Activated naive CD4-positive, alpha-beta T cell treated with anti-CD3 and anti-CD28 coated beads, Interleukin-2, amount 50 U/mL, for 16 hours (primary cell): ENCODE measurements at regions not wholly inside any gene's neighbourhood (a gene's known extent, or its start where the extent isn't known, plus 50 kb on each side); places are given as distances from the start of the nearest gene placed in this dataset.

Experiments used
- DNase-seq: peaks from one replicate; pipeline ENCODE4 v3.0.0-alpha.2; 2020

GRCh38 chr2:37472959-37473358, 128.5 kb downstream of the QPCT start:
- no peak for DNase-seq

- DNase-seq = no peak
Observed at GRCh38 chr2:37476411-37476810, 132.0 kb downstream of the QPCT start.

DNA sequence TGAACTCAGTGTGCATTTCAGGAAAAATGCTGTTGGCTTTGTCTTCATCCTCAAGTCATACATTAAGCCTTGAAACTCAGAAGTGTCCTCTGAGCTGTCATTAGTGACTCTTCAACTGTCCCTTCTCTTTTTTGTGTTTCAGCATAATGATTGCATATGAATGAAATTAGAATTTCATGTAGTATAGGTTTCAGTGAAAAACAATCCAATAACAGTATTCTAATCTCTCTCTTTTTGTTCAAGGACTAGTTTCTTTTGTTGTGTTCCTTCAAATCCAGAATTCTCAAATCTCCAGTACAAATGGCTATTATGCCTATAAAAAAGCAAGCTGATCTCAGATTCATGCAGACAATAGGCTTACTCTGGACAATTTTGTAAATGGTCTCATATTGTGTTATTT, 133.5 kb downstream of the QPCT start:
- DNase-seq = no peak

DNA sequence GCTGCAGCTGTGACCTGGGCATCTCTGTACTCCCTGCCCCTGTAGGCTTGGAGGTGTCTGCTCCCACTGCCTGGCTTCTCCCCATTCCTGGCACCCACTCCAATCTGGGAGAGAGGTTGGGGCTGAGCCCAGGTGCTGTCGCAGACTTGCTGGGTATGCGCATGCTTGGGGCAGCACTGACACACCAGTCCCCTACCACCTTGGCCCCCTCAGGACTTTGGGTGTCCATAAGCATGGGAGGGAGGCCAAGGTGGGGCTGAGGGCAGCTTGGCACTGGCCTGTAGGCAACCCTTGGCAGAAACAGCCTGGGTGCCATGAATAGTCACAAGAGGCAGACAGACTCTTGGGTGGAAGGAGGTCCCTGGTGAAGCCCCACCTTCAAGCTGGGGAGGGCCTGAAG, 136.8 kb downstream of the QPCT start:
- DNase-seq = no peak

GRCh38 chr2:37489041-37489456, 144.6 kb downstream of the QPCT start:
- no peak for DNase-seq

- no peak for DNase-seq
Observed at GRCh38 chr2:37489536-37489935, 145.1 kb downstream of the QPCT start.

DNA sequence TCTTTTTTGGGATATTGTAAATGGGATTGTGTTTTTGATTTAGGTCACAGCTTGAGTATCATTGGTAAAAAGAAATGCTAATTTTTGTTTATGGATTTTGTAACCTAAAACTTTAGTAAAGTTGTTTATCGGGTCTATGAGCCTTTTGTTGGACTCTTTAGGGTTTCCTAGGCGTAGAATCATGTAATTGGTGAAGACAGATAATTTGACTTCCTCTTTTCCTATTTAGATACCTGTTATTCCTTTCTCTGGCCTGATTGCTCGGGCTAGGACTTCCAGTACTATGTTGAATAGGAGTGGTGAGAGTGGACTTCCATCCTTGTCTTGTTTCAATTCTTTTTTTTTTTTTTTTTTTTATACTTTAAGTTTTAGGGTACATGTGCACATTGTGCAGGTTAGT, 149.0 kb downstream of the QPCT start:
- no peak for DNase-seq

- DNase-seq = no peak
Observed at GRCh38 chr2:37499113-37499512, 154.7 kb downstream of the QPCT start.

DNA sequence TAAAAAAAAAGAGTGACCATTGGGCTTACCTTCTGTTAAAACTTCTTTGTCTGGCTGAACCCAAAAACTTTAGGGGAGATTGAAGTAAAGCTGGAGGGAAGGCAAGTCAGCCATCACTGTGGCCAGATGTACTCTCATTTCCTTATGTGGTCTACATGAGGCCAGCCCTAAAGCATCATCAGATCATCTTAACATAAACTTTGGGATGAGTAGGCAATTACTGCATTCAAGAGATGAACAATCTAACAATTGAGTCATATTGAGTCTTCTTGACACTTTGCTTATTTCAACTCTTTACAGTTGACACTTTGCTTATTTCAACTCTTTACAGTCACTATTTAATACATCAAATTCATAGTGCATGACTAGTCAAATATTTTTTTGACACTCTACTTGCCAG, 155.6 kb downstream of the QPCT start:
- no peak for DNase-seq

DNA sequence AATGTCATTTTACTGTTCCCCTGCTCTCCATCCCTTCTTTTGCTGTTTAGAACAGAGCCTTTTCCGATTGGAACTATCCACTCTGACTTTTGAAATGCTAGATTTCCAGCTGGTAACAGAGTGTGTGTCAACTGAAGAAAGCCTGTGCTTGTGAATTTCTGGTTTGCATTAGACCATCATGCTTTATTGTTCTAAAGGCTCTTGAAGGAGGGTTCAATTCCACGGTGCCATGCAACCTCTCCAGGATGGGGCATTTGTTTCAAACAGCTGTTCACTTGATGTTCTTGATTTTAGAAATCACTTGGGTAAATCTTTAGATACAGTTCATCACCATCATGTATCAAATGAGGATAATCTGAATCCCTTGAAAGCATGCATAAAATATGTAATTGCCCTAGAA, 156.7 kb downstream of the QPCT start:
- DNase-seq = no peak

DNA sequence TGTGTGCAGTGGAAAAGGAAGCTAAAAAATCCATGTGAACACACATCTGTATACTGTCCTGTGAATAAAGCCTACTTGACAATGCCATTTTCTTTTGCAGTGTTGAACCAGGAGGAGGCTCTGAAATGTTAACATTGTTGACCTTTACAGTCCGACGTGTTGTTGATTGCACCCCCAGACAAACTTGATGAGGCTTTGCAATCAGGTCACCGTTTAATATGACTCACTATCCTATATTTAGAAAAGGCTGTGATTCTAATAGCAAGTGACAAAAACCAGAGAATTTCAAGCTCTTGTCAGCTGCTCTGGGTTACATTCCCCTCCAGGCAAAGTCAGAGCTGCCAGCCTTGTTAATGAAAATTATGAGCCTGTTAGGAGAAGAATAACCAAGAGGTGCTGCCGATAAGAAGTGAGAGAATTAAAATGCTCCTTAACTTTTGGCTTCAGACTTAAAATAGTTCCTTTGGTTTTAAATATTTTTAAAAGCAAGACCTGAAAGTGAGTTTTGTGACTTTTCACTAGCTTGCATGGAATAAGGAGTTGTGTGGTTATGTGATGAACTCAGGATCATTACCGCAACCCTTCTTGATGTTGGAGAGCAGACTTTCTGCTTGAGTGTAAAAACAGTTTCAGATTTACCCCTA, 162.1 kb downstream of the QPCT start:
- no peak for DNase-seq

DNA sequence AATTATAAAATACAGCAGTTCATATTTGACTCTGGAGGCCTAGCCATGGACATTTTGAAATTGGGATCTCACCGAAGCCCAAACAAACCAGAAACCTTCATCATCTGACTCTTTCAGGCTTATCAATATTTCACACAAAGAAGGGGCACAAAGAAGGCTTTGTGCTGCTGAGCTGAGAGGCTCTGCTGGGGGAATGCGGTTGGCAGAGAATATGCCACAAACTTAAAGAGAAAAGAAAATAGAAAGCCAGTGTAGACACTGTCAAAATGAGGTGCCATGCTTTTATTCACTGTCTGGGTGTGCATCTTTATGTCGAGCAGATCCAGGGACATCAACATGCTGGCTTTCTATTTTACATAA, 162.6 kb downstream of the QPCT start:
- no peak for DNase-seq

DNA sequence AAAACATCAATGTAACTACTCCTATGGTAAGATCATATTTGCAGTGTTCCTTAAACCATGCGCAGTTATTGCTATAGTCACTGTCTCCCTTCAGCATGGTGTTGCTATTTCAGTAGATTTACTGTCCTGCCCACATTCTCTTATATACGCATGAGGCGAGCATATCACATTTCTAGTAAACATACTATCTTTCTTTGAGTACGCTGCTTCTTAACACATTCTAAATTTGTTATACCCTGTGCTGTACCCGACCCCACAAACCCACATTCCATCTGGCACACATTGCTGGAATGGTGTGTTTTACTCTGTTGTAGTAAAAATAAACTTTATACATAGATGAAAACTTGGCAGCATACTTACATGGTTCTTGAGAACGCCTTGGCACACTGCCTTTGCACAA, 163.3 kb downstream of the QPCT start:
- DNase-seq = no peak

- no peak for DNase-seq
Observed at GRCh38 chr2:37512971-37513370, 158.5 kb downstream of the CDC42EP3 start.

- DNase-seq = no peak
Observed at GRCh38 chr2:37523814-37524362, 147.6 kb downstream of the CDC42EP3 start.

DNA sequence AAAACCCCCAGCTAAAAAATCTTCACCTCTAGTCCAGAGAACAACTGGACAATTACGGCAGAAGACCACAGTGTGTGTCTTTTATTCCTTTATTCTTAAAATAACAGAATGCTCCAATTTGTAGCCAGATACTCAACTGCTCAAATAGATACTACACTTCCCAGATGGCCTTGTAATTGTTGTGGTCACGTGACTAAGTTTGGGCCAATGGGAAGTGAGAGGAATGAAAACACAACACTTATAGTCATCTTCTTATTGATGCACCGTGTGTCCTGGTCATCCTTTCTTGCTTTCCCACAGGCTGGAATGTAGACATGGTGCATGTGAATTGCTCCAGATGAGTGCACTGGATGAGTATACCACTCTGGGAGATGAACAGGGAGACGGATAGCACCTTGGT, 145.1 kb downstream of the CDC42EP3 start:
- no peak for DNase-seq

DNA sequence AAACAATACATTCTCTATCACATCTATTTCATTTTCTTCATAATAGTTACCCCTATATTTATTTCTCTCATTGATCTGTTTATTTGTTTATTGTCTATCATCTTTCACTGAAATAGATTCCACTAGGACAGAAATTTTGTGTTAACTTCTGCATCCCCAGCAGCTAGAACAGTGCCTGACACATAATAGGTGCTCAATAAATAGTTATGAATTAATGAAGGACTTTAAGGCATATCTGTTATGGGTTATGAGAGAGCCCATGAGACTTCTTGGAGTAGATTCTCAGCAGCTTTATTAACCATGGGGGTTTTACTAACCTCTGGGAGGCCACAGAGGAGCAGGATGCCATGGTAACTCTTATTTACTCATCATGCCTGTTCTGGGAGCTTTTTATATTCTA, 144.6 kb downstream of the CDC42EP3 start:
- no peak for DNase-seq

DNA sequence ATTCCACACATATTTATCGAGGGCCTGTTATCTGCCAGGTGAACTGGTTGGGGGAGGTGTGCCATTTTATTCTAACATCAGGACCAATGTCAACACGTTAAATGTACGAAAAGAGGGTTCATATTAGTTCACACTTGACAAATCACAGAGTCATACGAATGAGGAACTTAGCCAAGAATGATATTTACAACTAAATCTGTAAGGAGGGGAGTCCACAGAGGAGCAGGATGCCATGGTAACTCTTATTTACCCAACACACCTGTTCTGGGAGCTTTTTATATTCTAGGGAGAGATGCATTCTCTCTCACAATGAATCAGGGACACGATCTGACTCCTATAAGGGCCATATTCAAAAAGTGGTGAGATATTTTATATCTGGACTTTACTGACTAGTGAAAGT, 144.1 kb downstream of the CDC42EP3 start:
- DNase-seq = no peak

- no peak for DNase-seq
Observed at GRCh38 chr2:37529830-37530415, 141.5 kb downstream of the CDC42EP3 start.

GRCh38 chr2:37532503-37532902, 138.9 kb downstream of the CDC42EP3 start:
- no peak for DNase-seq

- DNase-seq = no peak
Observed at GRCh38 chr2:37537316-37537715, 134.1 kb downstream of the CDC42EP3 start.

DNA sequence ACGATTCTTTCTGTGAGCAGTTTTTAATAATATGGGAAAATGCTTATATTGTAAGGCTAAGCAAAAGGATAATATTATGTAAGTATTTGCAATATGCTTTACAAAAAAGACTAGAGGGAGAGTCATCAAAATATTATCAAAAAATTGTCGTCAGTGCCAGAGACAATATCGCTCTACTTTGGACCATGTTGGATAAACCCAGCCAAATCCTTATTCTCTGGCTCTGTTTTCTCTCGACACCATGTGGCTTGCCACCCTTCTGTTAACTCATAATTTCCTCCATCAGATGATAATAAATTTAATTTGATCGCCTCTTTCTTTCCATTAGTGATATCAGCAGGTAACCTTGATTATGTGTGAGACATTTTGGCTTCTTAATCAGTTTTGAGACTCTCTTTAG, 129.9 kb downstream of the CDC42EP3 start:
- no peak for DNase-seq

DNA sequence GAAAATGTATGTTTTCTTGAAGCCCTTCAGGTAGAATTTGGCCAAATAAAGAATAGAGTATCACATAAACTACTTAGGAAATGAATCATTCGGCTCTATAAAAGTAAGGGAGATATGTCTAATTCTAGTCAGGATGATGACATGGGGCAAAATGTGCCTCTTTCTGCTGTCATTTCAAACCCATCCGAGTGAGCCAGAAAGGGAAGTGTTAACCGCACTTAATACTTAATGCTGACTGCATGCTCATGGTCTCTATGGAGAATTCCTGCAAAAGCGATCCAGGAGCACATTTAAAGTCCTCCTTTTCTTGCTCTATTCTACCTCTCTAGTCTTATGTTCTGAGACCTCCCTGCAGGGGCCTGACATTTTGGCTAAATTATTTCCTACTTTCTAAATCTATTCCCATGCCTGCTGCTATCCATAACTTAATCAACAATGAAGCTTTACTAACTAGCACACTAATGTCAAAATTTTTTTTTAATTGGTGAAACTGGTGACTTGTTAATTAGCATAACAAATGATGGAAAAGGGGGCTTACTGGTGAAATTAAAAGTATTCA, 127.4 kb downstream of the CDC42EP3 start:
- no peak for DNase-seq

DNA sequence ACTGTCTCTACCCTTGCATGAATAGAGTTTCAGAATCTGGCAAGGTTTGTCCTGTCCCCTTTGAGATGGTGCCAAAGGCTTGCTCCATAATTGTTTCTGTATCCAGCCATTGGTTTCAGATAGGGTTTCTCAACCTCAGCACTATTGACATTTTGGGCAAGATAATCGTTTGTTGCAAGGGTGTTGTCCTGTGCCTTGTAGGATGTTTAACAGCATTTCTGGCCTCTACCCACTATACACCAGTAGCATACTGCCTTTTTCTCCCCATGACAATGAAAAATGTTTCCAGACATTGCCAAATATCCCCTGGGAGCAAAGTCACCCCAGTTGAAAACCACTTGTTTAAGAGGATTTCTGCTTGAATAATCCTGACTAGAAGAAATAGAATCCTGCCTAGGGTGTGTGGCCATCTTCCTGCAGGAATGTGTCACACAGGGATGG, 126.8 kb downstream of the CDC42EP3 start:
- no peak for DNase-seq

- DNase-seq = no peak
Observed at GRCh38 chr2:37549598-37549997, 121.8 kb downstream of the CDC42EP3 start.
